ENCODE measurements at regions not wholly inside any gene's neighbourhood (a gene's known extent, or its start where the extent isn't known, plus 50 kb on each side); places are given as distances from the start of the nearest gene placed in this dataset.

GRCh38 chr4:30840571-30840970 lies 120.4 kb downstream of the PCDH7 start:
- TF ChIP-seq, protein P1, sequence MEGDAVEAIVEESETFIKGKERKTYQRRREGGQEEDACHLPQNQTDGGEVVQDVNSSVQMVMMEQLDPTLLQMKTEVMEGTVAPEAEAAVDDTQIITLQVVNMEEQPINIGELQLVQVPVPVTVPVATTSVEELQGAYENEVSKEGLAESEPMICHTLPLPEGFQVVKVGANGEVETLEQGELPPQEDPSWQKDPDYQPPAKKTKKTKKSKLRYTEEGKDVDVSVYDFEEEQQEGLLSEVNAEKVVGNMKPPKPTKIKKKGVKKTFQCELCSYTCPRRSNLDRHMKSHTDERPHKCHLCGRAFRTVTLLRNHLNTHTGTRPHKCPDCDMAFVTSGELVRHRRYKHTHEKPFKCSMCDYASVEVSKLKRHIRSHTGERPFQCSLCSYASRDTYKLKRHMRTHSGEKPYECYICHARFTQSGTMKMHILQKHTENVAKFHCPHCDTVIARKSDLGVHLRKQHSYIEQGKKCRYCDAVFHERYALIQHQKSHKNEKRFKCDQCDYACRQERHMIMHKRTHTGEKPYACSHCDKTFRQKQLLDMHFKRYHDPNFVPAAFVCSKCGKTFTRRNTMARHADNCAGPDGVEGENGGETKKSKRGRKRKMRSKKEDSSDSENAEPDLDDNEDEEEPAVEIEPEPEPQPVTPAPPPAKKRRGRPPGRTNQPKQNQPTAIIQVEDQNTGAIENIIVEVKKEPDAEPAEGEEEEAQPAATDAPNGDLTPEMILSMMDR (IDR thresholded peaks at IDR 0.05) = no peak
- TF ChIP-seq POLR2A (IDR thresholded peaks at IDR 0.05) (no peak), POLR2AphosphoS5 (IDR thresholded peaks at IDR 0.05) (no peak), EP300 (IDR thresholded peaks at IDR 0.05) (no peak)

Data from stomach (tissue), 4 donors.